ENCODE measurements at regions not wholly inside any gene's neighbourhood (a gene's known extent, or its start where the extent isn't known, plus 50 kb on each side); places are given as distances from the start of the nearest gene placed in this dataset.

DNA sequence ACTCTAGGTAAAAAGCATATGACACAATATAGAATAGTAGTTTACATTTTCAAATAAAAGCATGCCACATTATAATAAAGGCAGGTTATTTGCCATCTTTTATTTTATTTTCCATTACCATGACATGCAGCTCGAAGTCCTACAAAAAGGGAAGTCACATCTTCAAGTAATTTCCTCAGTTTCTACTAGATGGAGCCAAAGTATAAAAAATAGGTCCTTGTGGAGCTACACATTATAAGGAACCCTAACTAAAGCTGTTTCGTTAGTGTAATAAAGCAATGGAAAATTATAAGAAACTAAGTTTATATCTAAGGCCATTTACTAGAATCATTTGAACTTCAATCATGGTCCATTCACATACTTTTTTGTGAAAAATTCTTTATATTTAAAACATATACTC lies 674.5 kb downstream of the KCNJ3 start:
- peak; percentile 10 for DNase-seq

- no peak for DNase-seq
Measured at GRCh38 chr2:155368934-155369333, 670.4 kb downstream of the KCNJ3 start.

DNA sequence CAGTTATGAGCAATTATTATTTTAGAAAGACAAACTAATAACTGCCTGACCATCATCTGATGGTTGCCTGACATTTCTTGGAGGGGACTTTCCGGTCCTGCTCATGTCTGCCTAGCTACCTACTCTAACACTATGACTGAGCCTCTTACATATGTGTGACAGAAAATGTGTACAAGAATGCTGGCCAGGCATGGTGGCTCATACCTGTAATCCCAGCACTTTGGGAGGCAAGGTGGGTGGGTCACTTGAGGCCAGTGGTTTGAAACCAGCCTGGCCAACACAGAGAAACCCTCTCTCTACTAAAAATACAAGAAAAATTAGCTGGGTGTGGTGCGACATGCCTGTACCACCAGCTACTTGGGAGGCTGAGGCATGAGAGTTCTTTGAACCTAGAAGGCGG lies 666.3 kb downstream of the KCNJ3 start:
- DNase-seq, result no peak

DNA sequence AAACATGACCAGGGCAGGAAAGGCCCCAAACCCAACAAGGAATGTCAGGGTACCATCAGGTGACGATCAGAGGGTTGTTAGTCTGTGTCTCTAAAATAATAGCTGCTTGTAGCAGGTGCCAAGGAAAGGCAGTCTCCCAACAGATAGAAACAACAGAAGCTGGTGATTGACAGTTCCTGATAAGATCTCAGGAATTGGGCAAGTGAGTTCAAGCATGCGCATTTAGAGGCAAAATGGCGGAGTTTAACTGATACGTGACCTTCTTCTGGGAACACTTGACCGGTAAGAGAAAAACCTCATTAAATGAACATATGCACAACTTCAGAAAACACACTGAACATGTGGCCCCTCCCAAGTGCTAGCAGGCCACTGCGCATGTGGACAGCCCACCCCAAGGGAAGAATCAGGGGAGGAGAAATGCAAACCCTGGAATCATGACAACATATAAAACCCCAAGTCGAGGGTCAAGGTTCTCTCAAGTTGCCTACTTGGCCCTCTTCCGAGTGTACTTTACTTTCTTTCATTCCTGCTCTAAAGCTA lies 664.9 kb downstream of the KCNJ3 start:
- no peak for DNase-seq

GRCh38 chr2:155357172-155357571 lies 658.7 kb downstream of the KCNJ3 start:
- no peak for DNase-seq

DNA sequence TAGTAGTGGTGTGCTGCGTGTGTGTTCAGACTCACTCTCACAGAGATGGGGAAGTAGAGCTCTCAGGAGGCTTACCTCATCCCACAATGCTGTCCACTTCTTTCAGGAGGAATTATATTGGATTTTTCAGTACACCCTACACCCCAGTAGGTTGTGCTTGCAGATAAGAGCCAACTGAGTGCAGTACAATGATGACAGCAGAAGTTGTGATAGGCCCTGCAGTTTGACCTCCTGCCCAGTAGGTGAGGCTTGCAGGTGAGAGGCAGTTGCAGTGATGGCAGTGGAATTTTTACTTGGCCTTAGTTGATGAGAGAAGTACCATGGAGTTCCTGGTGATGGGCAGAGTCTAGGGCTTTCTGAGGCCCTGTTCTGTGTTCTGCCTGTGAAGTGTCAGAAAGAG lies 657.8 kb downstream of the KCNJ3 start:
- DNase-seq, result no peak

GRCh38 chr2:155350783-155351580 lies 652.5 kb downstream of the KCNJ3 start:
- DNase-seq, result no peak

GRCh38 chr2:155332016-155332415 lies 633.5 kb downstream of the KCNJ3 start:
- no peak for DNase-seq

GRCh38 chr2:155320236-155320635 lies 621.7 kb downstream of the KCNJ3 start:
- DNase-seq, result no peak

GRCh38 chr2:155318710-155319109 lies 620.2 kb downstream of the KCNJ3 start:
- DNase-seq, result no peak

DNA sequence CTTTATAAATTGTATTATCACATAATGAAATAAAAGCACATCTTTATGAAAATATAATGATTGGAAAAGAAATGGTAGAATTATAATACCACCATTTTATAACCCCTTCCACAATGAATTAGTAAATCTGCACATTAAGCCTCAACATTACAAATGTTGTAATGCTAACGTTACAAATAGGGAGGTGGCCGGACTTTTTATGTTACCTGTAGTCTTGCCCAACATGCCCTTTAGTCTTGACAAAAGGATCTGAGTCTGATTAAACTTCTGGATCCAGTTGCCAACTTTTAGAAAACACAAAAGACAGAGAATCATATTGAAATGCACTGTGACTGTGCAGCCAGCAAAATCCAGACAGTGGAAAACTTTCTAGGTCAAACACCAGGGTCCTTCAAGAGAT lies 617.3 kb downstream of the KCNJ3 start:
- DNase-seq, result no peak

GRCh38 chr2:155310589-155310988 lies 612.1 kb downstream of the KCNJ3 start:
- DNase-seq, result no peak

DNA sequence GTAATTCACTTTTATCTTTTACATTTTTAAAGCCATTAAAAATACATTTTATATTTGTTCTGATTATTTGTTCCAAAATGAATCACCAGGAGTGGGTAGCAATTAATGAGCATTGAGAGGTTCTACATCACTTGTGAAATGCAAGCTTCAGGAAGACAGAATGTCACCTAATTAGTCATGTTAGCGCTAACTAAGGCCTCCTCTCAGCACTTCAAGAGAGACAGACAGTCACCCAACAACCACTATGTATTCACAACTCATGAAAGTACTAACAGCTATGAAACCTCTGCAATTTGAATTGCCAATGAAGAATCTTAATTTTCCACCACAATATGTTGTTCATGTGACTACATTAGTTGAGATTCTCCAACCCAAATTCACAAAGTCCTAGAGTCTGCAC lies 611.0 kb downstream of the KCNJ3 start:
- no peak for DNase-seq

- DNase-seq, result no peak
Measured at GRCh38 chr2:155308367-155309009, 610.0 kb downstream of the KCNJ3 start.

- no peak for DNase-seq
Measured at GRCh38 chr2:155301221-155301620, 602.7 kb downstream of the KCNJ3 start.

DNA sequence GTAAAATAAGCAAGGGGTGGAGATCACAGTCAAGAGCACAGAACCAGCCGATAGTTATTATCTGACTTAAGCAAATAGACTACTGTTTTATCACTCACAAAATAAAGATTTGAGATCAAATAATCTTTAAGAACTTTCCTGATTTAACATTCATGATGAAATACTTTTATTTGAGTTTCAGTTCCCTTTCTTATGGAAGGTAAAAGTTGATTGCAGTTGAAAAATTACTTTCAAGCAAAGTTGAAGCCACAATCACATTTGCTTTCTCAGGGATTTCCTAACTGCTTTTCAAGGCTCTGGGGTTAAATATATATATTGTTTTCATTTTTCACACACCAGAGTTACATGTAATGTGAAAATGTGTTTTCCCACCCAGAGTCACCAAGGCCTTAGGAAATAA lies 599.5 kb downstream of the KCNJ3 start:
- no peak for DNase-seq

DNA sequence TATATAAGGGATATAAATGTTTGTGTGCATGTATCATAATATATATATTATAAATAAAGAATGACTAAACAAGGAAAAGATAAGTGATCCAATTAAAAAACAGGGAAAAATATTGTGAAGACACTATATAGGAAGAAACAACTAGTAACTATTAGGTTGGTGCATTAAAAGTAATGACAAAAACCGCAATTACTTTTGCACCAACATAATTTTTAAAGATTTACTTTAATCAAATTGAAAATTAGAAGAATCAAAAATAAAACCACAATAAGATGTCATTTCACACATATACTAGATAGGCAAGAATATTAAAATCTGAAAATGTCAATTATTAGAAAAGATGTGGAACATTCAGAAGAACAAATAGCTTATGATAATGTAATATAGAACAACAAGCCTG lies 595.9 kb downstream of the KCNJ3 start:
- no peak for DNase-seq

- no peak for DNase-seq
Measured at GRCh38 chr2:155281907-155282306, 583.4 kb downstream of the KCNJ3 start.

- DNase-seq, result no peak
Measured at GRCh38 chr2:155273323-155273722, 574.8 kb downstream of the KCNJ3 start.

DNA sequence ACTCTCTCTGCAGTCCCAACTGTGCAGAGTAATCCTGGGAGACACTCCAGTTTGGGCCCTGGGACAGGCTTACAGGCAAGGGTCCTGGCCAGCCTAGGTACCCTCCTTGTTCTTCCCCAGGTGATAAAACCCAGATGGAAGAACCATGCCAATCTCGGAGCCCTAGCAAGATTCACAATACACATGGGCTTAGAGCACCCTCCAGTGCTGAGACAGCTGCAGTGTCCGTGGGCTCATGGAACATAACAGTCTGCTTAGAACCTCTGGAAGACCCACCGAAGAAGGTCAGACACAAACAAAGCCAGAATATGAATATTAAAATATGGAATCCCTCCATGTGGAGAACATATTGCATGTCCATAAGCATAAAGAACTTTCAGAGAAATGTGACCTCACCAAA lies 568.1 kb downstream of the KCNJ3 start:
- DNase-seq, result no peak

DNA sequence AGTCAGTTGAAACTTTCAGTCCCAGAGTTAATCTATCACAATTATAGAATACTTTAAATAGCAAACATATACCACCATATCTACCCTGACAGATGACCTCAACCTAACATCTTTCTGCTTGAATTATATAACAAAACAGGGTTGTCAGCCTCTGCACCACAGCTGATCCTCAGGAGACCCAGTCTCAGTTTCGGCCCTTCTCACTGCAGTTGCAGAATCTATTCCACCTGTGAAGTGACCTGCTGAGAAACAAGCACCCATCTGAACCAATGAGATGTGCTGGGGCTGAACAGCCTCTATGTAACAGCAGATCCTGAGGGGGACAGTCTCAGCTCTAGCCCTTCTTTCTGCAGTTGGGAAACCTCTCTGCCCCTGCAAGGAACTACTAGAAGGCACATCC lies 567.6 kb downstream of the KCNJ3 start:
- DNase-seq, result no peak

DNA sequence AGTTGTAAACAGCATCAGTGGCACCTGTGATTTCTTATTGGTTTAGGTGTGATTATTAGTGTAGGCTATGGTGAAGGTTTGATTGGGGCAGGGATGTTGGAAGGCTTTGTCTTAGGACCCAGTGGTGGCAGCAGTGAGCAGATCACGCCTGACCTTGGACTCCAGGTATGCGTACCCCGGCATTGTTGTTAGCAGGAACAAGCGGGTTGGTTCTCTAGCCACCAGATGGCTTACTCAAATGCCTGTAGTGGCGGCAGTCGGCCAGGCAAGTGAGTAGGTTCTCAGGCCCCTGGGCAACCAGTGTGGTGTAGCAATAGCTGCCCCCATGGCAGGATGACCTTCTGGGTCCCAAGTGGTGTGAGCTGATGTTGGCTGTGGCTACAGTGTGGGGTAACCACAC lies 558.3 kb downstream of the KCNJ3 start:
- DNase-seq, result no peak

DNA sequence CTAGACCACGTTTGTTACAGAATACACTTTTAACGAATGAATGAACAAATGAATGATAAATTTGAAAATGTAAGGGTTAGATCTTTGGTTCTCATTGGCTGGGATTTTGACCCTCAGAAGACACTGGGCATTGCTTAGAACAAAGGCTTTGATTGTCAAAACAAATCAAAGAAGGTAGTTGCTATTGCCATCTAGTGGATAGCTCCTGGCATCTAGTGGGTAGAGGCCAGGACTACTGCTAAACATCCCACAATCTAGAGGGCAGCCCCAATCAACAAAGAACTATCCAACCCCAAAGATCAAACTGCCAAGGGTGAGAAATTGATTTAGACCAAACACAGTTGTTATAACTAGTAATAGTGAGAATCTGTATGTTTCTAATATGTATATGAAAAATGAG lies 552.3 kb downstream of the KCNJ3 start:
- DNase-seq, result no peak

DNA sequence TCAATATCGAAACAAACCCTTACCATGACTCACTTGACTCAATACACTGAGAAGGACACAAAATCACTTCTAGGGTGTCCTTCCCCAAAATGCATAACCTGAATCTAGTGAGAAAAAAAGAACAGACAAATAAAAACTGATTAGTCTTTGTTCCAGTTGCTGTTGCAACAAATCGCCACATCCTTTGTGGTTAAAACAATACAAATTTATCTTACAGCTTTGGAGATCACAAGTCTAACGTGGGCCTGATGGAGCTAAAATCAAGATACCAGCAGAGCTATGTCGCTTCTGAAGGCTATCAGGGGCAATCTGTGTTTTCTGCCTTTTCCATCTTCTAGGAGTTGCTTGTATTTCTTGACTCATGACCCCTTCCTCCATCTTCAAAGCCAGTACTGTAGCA lies 541.7 kb downstream of the KCNJ3 start:
- DNase-seq, result no peak

DNA sequence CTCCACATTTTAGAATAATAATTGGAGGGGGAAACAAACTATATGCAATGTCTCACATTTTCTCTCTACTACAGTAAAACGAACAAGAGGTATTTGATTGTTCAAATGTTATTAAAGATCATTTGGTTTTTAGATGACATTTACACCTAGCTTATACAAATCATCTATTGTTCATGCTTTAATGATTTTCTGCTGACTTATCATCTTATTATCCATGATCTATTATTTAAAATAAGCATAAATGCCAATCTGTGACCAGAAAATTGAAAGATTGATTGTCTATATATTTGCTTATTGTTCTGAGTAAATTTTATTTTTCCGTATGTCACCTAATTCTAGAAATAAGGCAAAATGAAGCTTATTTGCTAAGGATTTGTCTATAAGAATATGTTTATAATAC lies 537.2 kb downstream of the KCNJ3 start:
- DNase-seq, result no peak
